HCT116 (cell line): ENCODE measurements at regions not wholly inside any gene's neighbourhood (a gene's known extent, or its start where the extent isn't known, plus 50 kb on each side); places are given as distances from the start of the nearest gene placed in this dataset.

Experiments
- ATAC-seq: fragments of 200-7000 bp; cut with Tn5 transposase; 2 replicates; pipeline ENCODE4 v1.9.1; 2020; ENCODE audit warnings: mild to moderate bottlenecking, moderate library complexity
- BruUV-seq: library from RNA; stranded (reverse); fragments of 400-500 nt; replicated peaks from 2 replicates; lab custom pipeline; 2021; lab: Mats Ljungman, UMichigan
- CTCF ChIA-PET: fragments of 300-600 bp; sonication (Branson Sonifier 250); formaldehyde crosslinking; loops from one replicate; lab custom pipeline; 2021; ENCODE audit warnings: antibody characterized with exemption; lab: Charles Lee
- POLR2A ChIA-PET: fragments of 300-600, 350-600 bp; sonication (Branson Sonifier 250); formaldehyde crosslinking; loops from one replicate; lab custom pipeline; 2021; ENCODE audit warnings: antibody characterized with exemption; lab: Charles Lee
- RAD21 ChIA-PET, 2 experiments: fragments of 300-600 bp; sonication (Branson Sonifier 250); formaldehyde crosslinking; loops; one replicate each; lab custom pipeline; 2023; ENCODE audit warnings: low total read pairs in 2 of 2; ENCODE audit not compliant: uncharacterized antibody in 2 of 2, unreplicated experiment in 2 of 2, low non-redundant PET in 1 of 2; lab: Charles Lee
- DNase-seq: peaks from one replicate; pipeline ENCODE4 v3.0.0-alpha.2; 2010; ENCODE audit warnings: low read depth, low spot score
- H2AFZ ChIP-seq: fragments of 200-600 bp; shearing (Covaris generic), sonication (generic); 2 replicates; pipeline ENCODE4 v1.6.1; 2017; ENCODE audit warnings: low read depth, mixed run types, mixed read lengths, antibody characterized with exemption, low read length; ENCODE audit not compliant: poor library complexity, severe bottlenecking
- H3K27ac ChIP-seq: 2 replicates; pipeline ENCODE4 v1.5.1; 2012; ENCODE audit warnings: low read depth, low read length
- H3K27me3 ChIP-seq: fragments of 200-600 bp; sonication (generic); 2 replicates; pipeline ENCODE4 v1.6.1; 2016; ENCODE audit warnings: mixed run types, low read length, mixed read lengths; ENCODE audit not compliant: insufficient read depth
- H3K36me3 ChIP-seq, 2 experiments: fragments of 200-500 bp in 1 of 2; fragments of 200-600 bp in 1 of 2; sonication (Bioruptor generic) in 1 of 2; sonication (generic) in 1 of 2; 2 replicates each; pipeline versions ENCODE4 v1.5.1 to v1.6.1; 2014 to 2016; ENCODE audit warnings: low read length in 2 of 2, inconsistent platforms in 1 of 2, mixed read lengths in 1 of 2, mixed run types in 1 of 2; ENCODE audit not compliant: insufficient read depth in 2 of 2, control insufficient read depth in 1 of 2
- H3K4me1 ChIP-seq, 2 experiments: fragments of 200-600 bp in 1 of 2; sonication (generic) in 1 of 2; 2 replicates each; pipeline versions ENCODE4 v1.5.1 to v1.6.1; 2012 to 2017; ENCODE audit warnings: low read length in 2 of 2, inconsistent platforms in 1 of 2, mild to moderate bottlenecking in 1 of 2, mixed read lengths in 1 of 2, mixed run types in 1 of 2, moderate library complexity in 1 of 2; ENCODE audit not compliant: insufficient read depth in 2 of 2, control insufficient read depth in 1 of 2
- H3K4me2 ChIP-seq: fragments of 200-600 bp; sonication (generic); 2 replicates; pipeline ENCODE4 v1.6.1; 2017; ENCODE audit warnings: mixed run types, low read length, mixed read lengths
- H3K4me3 ChIP-seq, 2 experiments: fragments of 200-600 bp in 1 of 2; sonication (generic) in 1 of 2; replicated peaks in 1 of 2; 2 replicates each; pipeline ENCODE4 v1.5.1; 2011 to 2016; ENCODE audit warnings: low read length in 2 of 2, control low read depth in 1 of 2, low read depth in 1 of 2, mild to moderate bottlenecking in 1 of 2, mixed read lengths in 1 of 2, mixed run types in 1 of 2
- H3K79me2 ChIP-seq: fragments of 200-600 bp; sonication (generic); 2 replicates; pipeline ENCODE4 v1.6.1; 2017; ENCODE audit warnings: mild to moderate bottlenecking, mixed run types, low read length, moderate library complexity, mixed read lengths; ENCODE audit not compliant: insufficient read depth
- H3K9ac ChIP-seq: fragments of 200-600 bp; sonication (generic); 2 replicates; pipeline ENCODE4 v1.6.1; 2016; ENCODE audit warnings: low read length, mixed read lengths
- H3K9me2 ChIP-seq: fragments of 200-600 bp; sonication (generic), shearing (Covaris generic); 2 replicates; pipeline ENCODE4 v1.6.1; 2017; ENCODE audit warnings: mixed run types, mild to moderate bottlenecking, moderate library complexity; ENCODE audit not compliant: insufficient read depth
- H3K9me3 ChIP-seq, 2 experiments: fragments of 200-500 bp in 1 of 2; fragments of 200-600 bp in 1 of 2; sonication (Bioruptor generic) in 1 of 2; sonication (generic) in 1 of 2; 2 replicates each; pipeline ENCODE4 v1.6.1; 2014 to 2017; ENCODE audit warnings: low read length in 2 of 2, mixed read lengths in 2 of 2, inconsistent platforms in 1 of 2, low read depth in 1 of 2, mild to moderate bottlenecking in 1 of 2, mixed run types in 1 of 2, moderate library complexity in 1 of 2; ENCODE audit not compliant: control insufficient read depth in 1 of 2, insufficient read depth in 1 of 2
- H4K20me1 ChIP-seq: fragments of 200-600 bp; sonication (generic), shearing (Covaris generic); 2 replicates; pipeline ENCODE4 v1.6.1; 2017; ENCODE audit warnings: mixed run types, mild to moderate bottlenecking, moderate library complexity; ENCODE audit not compliant: insufficient read depth
- FOSL1 ChIP-seq: IDR thresholded peaks from 2 replicates; pipeline ENCODE4 v1.6.1; 2012; ENCODE audit warnings: low read depth
- JUND ChIP-seq: IDR thresholded peaks from 2 replicates; pipeline ENCODE4 v1.6.1; 2012
- POLR2AphosphoS5 ChIP-seq: IDR thresholded peaks from 2 replicates; pipeline ENCODE4 v1.6.1; 2011; ENCODE audit warnings: mild to moderate bottlenecking, low read depth, low read length, moderate library complexity
- RAD21 ChIP-seq: IDR thresholded peaks from 2 replicates; pipeline ENCODE4 v1.6.1; 2012; ENCODE audit warnings: low read depth, mild to moderate bottlenecking
- SRF ChIP-seq: IDR thresholded peaks from 2 replicates; pipeline ENCODE4 v1.6.1; 2012; ENCODE audit warnings: low read depth
- TCF7L2 ChIP-seq: IDR thresholded peaks from 2 replicates; pipeline ENCODE4 v1.7.0; 2011; ENCODE audit warnings: borderline replicate concordance, inconsistent platforms; ENCODE audit not compliant: insufficient read depth, insufficient read length; ENCODE audit errors: extremely low read depth
- YY1 ChIP-seq: IDR thresholded peaks from 2 replicates; pipeline ENCODE4 v1.6.1; 2011; ENCODE audit warnings: low read length, low read depth, moderate library complexity, mild to moderate bottlenecking; ENCODE audit not compliant: insufficient replicate concordance; ENCODE audit errors: extremely low read depth
- ZFX ChIP-seq: fragments of 450-650 bp; IDR thresholded peaks from 2 replicates; pipeline ENCODE4 v1.6.1; 2017
- ZNF274 ChIP-seq: fragments of 200-500 bp; sonication (Bioruptor generic); IDR thresholded peaks from 2 replicates; pipeline ENCODE4 v1.6.1; 2014; ENCODE audit warnings: mild to moderate bottlenecking, low read depth, low read length, inconsistent platforms
- intact Hi-C: fragments of 100-400 bp; cut with micrococcal nuclease; formaldehyde crosslinking; loops from 2 replicates; pipeline ENCODE4 v1.10.0; 2022
- TF ChIP-seq, protein P1 (sequence below): IDR thresholded peaks from 2 replicates; pipeline ENCODE4 v1.6.1; 2012
- TF ChIP-seq, protein P2 (sequence below): IDR thresholded peaks from 2 replicates; pipeline ENCODE4 v1.6.1; 2012
- TF ChIP-seq, protein P3 (sequence below), 3 experiments: fragments of 200-600 bp in 1 of 3; sonication (generic) in 1 of 3; IDR thresholded peaks in 2 of 3; conservative IDR thresholded peaks in 1 of 3; 2 replicates each; pipeline ENCODE4 v1.5.1; 2012 to 2017; ENCODE audit warnings: low read depth in 2 of 3, low read length in 2 of 3, antibody characterized with exemption in 1 of 3, borderline replicate concordance in 1 of 3, control low read depth in 1 of 3, mild to moderate bottlenecking in 1 of 3, mixed read lengths in 1 of 3, mixed run types in 1 of 3, moderate library complexity in 1 of 3; ENCODE audit not compliant: insufficient read depth in 1 of 3

DNA sequence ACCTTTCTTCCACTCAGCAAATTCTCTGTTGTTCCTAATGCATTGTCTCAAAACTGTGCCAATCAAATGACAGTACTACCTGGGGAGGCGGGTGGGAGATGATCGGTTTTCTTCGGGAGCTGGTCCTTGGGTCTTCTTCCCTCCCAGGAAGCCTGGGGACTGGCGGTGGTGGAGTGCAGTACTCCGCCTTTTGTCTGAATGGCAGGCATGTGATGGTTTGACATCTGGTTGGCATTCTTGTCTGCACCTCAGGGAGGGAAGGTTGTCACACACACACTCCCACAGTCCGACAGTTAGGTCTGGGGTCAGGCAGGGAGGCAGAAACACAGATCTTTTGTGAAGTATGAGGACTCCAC, 114.8 kb downstream of the SNAPC1 start:
- ATAC-seq: no peak
- Histone ChIP-seq H3K4me2 (no peak overlapping the region), H3K27ac (no peak overlapping the region), H4K20me1 (no peaks in the 10 kb centered on the region)
- DNase-seq: no peak
- TF ChIP-seq, protein P1, sequence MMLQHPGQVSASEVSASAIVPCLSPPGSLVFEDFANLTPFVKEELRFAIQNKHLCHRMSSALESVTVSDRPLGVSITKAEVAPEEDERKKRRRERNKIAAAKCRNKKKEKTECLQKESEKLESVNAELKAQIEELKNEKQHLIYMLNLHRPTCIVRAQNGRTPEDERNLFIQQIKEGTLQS: no peak
- TF ChIP-seq POLR2AphosphoS5 (no peak), ZFX (no peak), FOSL1 (no peak), ZNF274 (no peak), SRF (no peak), RAD21 (no peak), YY1 (no peak), TCF7L2 (no peak), JUND (no peak)
- TF ChIP-seq, protein P2, sequence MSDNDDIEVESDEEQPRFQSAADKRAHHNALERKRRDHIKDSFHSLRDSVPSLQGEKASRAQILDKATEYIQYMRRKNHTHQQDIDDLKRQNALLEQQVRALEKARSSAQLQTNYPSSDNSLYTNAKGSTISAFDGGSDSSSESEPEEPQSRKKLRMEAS: no peak
- TF ChIP-seq, protein P3, sequence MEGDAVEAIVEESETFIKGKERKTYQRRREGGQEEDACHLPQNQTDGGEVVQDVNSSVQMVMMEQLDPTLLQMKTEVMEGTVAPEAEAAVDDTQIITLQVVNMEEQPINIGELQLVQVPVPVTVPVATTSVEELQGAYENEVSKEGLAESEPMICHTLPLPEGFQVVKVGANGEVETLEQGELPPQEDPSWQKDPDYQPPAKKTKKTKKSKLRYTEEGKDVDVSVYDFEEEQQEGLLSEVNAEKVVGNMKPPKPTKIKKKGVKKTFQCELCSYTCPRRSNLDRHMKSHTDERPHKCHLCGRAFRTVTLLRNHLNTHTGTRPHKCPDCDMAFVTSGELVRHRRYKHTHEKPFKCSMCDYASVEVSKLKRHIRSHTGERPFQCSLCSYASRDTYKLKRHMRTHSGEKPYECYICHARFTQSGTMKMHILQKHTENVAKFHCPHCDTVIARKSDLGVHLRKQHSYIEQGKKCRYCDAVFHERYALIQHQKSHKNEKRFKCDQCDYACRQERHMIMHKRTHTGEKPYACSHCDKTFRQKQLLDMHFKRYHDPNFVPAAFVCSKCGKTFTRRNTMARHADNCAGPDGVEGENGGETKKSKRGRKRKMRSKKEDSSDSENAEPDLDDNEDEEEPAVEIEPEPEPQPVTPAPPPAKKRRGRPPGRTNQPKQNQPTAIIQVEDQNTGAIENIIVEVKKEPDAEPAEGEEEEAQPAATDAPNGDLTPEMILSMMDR (IDR thresholded peaks at IDR 0.05 in 2 of 3, conservative IDR thresholded peaks at IDR 0.05 in 1 of 3; ENCODE audit: borderline replicate concordance in 1 of 3, insufficient read depth in 1 of 3, low read depth in 2 of 3, low read length in 2 of 3): no peak
- TF ChIP-seq, all 23 proteins: peak for 0
- H3K9me3 ChIP-seq: no peaks in the 10 kb centered on the region
- no peaks in the 10 kb centered on the region for H3K4me1 ChIP-seq
- CTCF ChIA-PET: no interaction called here
- BruUV-seq: no TSS peak
- POLR2A ChIA-PET: no interaction called here
- H3K9ac ChIP-seq: no peak overlapping the region
- no peak overlapping the region for H2AFZ ChIP-seq
- H3K27me3 ChIP-seq: peaks cover 49% of the 10 kb centered on the region
- no peaks in the 10 kb centered on the region for H3K79me2 ChIP-seq
- no peaks in the 10 kb centered on the region for H3K36me3 ChIP-seq
- no peak overlapping the region for H3K4me3 ChIP-seq
- no peaks in the 10 kb centered on the region for H3K9me2 ChIP-seq
- intact Hi-C loops: no loop called here
- RAD21 ChIA-PET: no interaction called here
